ENCODE measurements at regions not wholly inside any gene's neighbourhood (a gene's known extent, or its start where the extent isn't known, plus 50 kb on each side); places are given as distances from the start of the nearest gene placed in this dataset.

GRCh38 chr5:17808566-17808965 lies 174.3 kb downstream of the TAF11L14 start:
- no peaks in the 10 kb centered on the region for H3K9me3 Mint-ChIP-seq
- no peak for ATAC-seq
- H3K4me1 ChIP-seq (ENCODE audit: insufficient read depth): no peaks in the 10 kb centered on the region

More at GRCh38 chr5:17808566-17808965, 174.3 kb downstream of the TAF11L14 start:
- no peaks in the 10 kb centered on the region for H3K36me3 ChIP-seq (ENCODE audit: insufficient read depth)
- no peaks in the 10 kb centered on the region for H3K36me3 Mint-ChIP-seq (ENCODE audit: low read depth)
- no peaks in the 10 kb centered on the region for H3F3A ChIP-seq (replicated peaks; ENCODE audit: low read depth)
- no peak overlapping the region for H3K27ac Mint-ChIP-seq
- no peaks in the 10 kb centered on the region for H3K79me2 ChIP-seq (replicated peaks; ENCODE audit: insufficient read depth)
- TF ChIP-seq NANOG (IDR thresholded peaks at IDR 0.05; ENCODE audit: borderline replicate concordance) (no peak), ZNF331 (CRISPR knock-in tag; IDR thresholded peaks at IDR 0.05; ENCODE audit: low read depth) (no peak), ZNF114 (CRISPR knock-in tag; IDR thresholded peaks at IDR 0.05) (no peak), ZNF462 (CRISPR knock-in tag; IDR thresholded peaks at IDR 0.05) (no peak), EZH2 (IDR thresholded peaks at IDR 0.05; ENCODE audit: low read depth, unreplicated experiment) (no peak), CTCF (conservative IDR thresholded peaks at IDR 0.05; ENCODE audit: low read depth in 2 of 2) (no peak), JUNB (IDR thresholded peaks at IDR 0.05; ENCODE audit: unreplicated experiment) (no peak), EZH2phosphoT487 (IDR thresholded peaks at IDR 0.05; ENCODE audit: unreplicated experiment) (no peak), REST (IDR thresholded peaks at IDR 0.05; ENCODE audit: unreplicated experiment) (no peak), CREB1 (CRISPR knock-in tag; IDR thresholded peaks at IDR 0.05; ENCODE audit: low read depth) (no peak), ETS1 (IDR thresholded peaks at IDR 0.05) (no peak), STAT1 (IDR thresholded peaks at IDR 0.05; ENCODE audit: unreplicated experiment) (no peak), POLR2AphosphoS5 (IDR thresholded peaks at IDR 0.05; ENCODE audit: low read depth) (no peak)
- no peak overlapping the region for H3K4me3 Mint-ChIP-seq
- DNase-seq (ENCODE audit: low spot score): no peak
- H3K4me3 ChIP-seq: no peak overlapping the region
- H4K20me1 ChIP-seq (replicated peaks; ENCODE audit: insufficient read depth): no peaks in the 10 kb centered on the region
- H3K27ac ChIP-seq (ENCODE audit: low read depth): no peak overlapping the region
- H3K9me2 ChIP-seq (ENCODE audit: insufficient read depth): no peaks in the 10 kb centered on the region
- no peak overlapping the region for H3K4me2 ChIP-seq
- H2AFZ ChIP-seq: no peak overlapping the region
- no peaks in the 10 kb centered on the region for H3K27me3 ChIP-seq (ENCODE audit: insufficient read depth)
- H3K27me3 Mint-ChIP-seq (ENCODE audit: insufficient read depth, low read depth, poor library complexity): peaks cover 1% of the 10 kb centered on the region
- H3K4me1 Mint-ChIP-seq: peaks cover 2% of the 10 kb centered on the region; the same call in 1 of the 3 replicates
